ENCODE measurements at regions not wholly inside any gene's neighbourhood (a gene's known extent, or its start where the extent isn't known, plus 50 kb on each side); places are given as distances from the start of the nearest gene placed in this dataset.
"Not testable (repeated sequence)": the region's sequence is repeated elsewhere in the genome, so short reads cannot be mapped to it uniquely, and the experiment has no call there.

DNA sequence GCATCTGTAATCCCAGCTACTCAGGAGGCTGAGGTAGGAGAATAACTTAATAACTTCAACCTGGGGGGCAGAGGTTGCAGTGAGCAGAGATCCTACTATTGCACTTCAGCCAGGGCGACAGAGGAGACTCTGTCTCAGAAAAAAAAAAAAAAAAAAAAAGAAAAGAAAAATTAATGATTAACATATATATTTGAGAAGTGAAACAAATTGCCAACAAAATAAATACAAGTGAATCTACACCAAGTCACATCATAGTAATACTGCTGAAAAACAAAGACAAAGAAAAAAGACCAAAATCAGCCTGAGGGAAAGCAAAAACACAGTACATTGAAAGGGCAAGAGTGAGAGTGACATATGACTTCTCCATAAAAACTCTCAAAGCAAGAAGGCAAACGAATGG is 123.7 kb downstream of the CASP12 start:
- no peak for DNase-seq

DNA sequence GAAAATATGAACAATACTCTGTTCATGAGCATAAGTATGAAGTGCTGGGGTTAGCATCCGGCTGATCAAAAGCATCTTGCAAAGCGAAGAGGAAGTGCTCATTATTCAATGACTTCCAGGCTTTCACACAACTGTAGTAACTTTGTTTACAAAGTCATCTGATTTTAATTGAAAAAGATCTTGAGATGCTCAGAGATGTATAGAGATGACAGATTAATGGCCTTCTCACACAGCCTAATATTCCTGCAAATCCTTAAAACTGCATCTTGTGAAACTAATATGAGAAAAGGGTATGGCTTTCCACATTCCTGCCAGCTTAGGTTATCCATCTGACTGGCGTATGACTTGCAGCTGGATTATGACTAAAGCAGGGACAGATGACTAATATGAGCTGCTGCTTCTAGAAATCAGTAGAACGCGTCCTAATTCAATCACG is 125.4 kb downstream of the CASP12 start:
- DNase-seq, result peak; percentile 7

DNA sequence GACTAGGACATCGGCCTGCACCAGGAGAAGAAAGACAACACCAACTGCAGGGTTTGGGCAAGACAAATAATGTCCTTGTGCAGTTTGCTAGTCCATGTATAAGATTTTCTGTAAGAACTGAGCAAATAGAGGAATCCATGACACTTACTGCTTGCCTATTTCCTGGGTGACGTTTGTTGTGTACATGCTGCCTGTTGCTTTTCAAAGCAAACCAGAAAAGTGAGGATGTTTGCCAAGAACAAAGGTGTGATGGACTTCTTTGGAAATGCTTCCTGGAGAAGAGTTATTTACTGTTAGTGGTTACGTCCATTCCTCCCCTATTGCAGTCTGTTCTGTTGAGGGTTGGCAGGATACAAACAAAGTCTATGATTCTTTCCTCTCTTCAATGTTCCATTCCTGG is 126.5 kb downstream of the CASP12 start:
- DNase-seq, result no peak

DNA sequence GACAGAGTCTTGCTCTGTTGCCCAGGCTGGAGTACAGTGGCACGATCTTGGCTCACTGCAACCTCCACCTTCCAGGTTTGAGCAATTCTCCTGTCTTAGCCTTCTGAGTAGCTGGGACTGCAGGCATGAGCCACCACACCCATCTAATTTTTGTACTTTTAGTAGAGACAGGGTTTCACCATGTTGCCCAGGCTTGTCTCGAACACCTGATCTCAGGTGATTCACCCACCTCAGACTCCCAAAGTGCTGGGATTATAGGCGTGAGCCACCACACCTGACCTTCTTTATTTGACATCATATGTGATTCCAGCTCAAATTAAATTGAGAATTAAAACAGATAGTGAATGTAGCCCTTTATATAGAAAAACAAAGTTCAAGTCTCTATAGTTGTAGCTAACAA is 127.2 kb downstream of the CASP12 start:
- DNase-seq, result not testable (repeated sequence)

DNA sequence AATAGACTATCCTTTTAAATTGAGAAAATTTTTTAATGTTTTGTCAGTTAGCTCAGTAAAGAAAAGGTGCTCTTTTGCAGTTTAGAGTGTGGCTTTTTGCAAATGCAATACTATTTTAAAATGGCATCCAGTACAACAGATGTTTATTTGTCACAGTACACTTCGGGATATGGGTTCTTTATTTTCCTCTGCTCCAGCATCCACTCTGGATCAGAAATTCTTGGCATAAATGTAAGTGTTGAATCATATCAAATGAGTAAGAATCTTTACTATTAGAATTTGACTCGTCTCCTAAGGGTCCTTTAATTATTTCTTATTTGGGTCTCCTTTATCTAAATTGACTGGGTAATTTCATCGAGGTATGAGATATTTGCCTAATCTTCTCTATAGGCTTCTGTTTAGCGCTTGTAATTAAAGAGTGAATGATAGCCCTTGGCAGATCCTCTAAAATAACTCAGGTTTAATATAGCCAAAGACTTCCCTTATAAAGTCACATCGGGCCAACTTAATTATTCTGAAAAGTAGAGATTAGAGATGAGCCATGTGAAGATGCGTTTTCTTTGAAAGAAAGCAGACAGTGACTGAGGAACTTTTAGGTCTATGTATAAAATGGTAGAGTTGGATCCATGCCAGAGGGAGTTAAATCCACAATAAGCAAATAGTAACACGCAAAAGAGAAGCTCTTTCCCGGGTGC is 132.7 kb downstream of the CASP12 start:
- no peak for DNase-seq

DNA sequence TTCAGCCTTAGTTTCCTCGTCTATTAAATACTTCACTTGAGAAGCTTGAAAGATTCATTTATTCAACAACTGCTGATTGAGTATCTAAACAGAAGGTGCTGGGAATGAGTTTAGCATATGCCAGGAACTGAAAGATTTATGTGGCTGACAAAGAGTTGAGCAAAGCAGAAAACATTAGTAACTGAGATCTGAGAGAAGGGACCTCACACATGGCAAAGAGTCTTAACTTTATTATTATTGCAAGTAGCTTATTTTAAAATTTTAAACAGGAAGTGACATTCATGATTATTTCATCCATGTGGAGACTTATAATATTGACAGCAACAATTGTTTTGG is 133.6 kb downstream of the CASP12 start:
- DNase-seq, result no peak

DNA sequence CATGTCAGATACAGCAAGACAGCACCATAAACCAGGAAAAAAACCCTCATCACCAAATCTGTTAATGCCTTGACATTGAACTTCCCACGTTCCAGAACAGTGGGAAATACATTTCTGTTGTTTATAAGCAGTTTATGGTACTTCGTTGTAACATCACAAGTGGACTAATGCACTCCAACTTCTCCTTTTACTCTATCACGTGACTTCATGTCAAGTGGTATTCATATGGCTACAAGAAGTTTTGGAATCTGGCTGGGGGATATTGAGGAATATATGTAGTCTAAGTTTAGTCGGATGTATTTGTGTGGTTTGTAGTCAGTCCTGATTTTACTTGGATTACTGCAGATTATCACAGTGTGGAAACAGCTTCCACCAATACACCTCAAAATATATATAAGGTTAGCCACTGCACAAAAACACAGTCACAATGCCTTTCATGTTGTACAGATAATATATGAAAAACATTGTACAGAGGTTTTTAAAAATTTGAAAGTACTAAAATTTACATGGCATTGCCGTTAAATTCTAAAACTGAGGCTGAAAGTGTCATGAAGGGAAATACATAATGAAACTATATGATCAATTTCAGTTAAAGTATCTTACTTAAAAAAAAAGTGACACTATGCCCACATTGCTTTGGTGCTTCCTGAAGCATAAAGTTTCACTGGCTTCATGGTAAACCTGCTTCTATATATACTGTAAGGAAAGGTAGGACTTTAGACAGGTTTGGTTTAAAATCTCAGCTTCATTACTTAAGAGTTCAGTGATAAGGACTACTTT is 134.1 kb downstream of the CASP12 start:
- no peak for DNase-seq

DNA sequence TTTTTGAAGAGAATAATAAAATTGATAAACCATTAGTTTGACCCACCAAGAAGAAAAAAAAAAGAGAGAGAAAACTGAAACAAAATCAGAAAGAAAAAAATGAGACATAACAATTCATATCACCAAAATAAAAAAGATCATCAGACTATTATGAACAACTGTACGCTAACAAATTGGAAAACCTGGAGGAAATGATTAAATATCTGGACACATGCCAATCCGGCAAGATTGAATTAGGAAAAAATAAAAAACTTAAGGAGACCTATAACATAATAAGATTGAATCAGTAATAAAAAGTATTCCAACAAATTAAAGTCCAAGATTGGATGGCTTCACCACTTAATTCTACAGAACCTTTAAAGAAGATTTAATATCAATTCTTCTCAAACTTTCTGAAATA is 136.7 kb downstream of the CASP12 start:
- DNase-seq, result no peak

DNA sequence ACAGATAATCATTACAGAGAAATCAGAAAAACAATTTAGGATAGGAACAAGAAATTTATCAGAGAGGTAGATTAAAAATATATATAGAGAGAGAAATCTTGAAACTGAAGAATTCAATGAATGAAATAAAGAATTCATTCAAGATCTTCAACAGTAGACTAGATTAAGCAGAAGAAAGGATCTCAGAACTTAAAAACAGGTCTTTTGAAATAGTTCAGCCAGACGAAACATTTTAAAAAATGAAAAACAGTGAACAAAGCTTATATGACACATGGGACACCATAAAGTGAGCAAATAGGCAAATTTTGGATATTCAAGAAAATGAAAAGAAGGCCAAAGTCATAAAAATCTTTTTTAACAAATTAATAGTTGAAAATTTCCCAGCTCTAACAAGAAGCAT is 138.8 kb downstream of the CASP12 start:
- no peak for DNase-seq

DNA sequence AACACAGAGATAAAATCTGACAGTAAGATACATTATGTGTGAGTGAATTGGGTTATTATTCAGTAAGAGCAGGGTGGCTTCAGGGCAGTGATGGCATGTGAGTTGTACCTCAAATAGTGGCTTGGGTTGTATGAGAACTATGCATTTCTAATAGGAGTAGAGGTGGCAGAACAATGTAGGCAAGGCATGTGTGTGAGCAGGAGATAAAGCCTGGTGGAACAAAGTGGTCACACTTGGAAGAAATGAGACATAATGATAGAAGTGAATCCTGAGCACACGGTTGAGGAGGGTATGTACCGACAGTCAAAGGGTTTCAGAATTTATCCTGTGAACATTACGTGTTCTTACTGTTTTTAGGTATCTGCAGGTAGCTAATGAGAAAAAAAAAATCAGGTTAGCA is 159.3 kb downstream of the CASP12 start:
- no peak for DNase-seq

DNA sequence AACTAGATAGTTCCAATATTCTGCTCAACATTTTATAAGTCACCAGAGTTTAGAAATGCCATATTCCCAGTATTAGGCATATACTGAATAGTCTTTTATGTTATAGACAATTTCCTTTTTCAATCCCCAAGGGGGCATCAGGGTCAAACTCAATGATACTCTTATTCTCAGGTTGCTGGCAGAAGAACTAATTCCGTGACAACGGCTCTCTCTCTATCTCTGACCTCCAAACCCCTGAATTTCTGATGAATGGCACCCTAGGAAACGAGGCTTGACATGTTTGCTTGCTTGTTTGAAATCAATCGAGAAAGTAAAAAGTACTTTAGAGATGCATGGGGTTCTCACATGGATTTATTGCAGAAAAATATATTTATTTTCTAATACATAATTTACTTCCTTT is 160.1 kb downstream of the CASP12 start:
- DNase-seq, result no peak

DNA sequence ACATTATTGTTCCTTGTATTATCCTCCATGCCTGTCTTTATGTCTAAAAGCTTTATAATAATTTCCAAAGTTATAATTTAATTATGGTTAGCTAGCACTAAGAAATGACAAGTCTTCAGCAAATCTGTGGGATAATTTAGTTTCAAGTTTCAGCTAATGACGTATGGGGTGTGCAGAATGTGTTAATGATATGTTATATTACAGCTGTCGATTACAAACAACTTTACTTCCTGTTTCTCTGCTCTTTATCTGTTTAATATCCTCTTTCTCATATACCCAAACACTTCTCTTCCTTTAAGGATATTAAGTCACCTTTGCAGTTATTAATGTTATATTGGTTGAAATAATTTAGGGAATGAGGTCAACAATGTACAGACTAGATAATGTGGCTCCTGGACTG is 161.8 kb downstream of the CASP12 start:
- DNase-seq, result no peak

DNA sequence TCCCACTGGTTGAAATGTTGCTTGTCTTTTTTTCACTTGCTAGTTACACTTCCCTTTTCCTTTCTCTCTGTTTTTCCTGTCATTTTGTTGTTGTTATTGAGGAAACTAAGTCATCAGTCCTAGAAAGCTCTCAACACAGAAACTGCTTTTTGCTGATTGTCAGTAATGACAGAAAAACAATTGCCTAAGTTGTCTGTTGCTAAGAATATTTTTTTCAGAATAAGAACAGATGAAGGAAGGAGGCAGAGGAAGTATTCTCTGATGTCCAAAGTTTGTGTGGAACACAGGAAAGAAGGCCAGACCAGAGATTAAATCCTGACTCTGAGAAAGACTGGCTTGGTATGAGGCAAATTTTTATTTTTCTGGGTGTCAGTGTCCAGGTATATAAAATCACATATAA is 163.3 kb downstream of the CASP12 start:
- no peak for DNase-seq

DNA sequence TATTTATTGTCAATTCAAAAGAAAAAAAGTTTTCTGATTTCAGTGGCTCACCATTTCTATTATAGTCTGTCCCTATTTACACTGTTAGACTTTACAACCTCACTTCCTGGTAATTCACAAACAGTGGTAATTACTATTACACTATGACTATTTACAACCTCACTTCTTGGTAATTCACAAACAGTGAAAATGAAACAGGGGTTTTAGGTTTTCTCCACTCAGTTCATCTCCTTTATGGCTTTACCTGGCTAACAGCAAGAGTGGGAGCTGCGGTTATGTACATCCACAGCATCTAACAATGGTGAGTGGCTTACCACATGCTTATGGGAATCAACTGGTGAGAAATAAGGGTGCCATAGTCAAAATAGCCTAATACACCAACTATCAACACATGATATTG is 166.4 kb downstream of the CASP12 start:
- no peak for DNase-seq

DNA sequence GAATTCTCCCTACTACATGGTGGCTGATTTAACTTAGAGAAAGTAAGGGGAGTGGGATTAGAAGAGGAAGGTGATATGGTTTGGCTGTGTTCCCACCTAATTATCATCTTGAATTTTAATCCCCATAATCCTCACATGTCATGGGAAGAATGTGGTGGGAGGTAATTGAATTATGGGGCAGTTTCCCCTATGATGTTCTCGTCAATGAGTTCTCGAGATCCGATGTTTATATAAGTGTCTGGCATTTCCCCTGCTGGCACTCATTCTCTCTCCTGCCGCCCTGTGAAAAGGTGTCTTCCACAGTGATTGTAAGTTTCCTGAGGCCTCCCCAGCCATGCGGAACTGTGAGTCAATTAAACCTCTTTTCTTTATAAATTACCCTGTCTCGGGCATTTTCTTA is 169.3 kb downstream of the CASP12 start:
- no peak for DNase-seq

DNA sequence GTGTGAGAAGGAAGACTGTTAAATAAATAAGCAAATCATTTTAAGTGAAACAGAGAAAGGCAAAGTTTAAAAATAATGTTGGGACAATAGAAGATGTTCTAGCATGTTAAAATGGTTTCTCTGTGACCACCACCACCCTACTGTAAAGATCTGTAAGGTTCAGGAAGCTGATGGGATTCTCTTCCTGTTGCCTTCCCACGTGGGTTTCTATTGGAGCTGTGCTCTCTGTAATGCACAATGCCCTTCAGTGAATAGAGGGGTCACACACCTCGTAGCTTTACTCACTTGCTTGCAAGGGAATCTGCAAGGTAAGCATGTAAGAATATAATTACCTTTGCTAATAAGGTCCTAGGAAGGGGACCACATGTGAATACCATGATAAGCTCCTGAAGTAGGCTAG is 170.5 kb downstream of the CASP12 start:
- no peak for DNase-seq

DNA sequence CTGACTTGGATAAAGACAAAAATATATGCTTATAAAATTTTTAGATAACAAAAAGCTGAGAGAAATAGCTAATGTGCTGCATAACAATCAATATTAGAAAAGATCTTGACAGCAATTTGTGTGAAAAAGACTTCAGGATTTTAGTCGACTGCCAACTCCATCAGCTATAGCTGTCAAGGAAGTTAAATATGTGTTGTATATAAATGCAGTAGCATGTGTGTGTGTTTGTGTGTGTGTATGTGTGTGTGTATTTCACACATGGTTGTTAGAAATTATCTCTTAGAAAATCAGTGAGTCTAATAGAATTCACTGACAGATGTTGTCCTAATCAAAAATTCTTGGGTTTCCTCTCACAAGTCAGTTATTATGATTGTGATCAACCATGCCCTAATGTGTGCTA is 171.2 kb downstream of the CASP12 start:
- DNase-seq, result no peak

DNA sequence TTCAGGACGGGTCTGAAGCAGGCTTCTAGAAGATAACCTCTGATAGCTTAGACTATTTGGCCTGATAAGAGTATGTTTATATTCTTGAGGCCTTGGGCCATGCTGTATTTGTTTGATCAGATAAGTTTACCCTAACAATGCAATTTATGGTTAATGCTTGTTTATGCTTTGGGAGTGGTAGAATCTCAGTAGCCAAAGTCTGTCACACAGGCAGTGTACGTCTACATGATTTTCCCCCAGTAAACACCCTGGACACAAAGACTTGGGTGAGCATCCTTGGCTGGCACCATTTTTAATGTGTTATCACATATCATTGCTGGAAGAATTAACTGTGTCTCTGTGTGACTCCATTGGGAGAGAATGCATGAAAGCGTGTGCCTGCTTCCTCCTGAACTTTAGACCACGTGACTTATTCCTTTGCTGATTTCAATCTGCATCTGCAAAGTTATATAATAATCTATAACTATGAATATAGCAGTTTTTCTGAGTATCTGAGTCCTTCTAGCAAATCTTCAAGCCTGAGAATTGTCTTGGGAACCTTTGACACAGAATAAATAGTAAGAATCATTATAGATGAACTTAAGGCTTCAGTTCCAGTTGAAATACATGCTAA is 172.4 kb downstream of the CASP12 start:
- no peak for DNase-seq

DNA sequence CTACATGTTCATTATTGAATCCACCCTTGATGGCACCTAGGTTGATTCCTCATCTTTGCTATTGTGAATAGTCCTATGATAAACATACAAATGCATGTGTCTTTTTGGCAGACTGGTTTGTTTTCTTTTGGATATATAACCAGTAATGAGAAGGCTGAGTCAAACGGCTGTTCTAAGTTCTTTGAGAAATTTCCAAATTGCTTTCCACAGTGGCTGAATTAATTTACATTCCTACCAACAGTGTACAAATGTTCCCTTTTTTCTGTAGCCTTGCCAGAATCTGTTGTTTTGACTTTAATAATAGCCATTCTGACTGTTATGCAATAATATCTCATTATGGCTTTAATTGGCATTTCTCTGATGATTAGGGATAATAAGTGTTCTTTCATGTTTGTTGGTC is 184.9 kb downstream of the CASP12 start:
- no peak for DNase-seq

DNA sequence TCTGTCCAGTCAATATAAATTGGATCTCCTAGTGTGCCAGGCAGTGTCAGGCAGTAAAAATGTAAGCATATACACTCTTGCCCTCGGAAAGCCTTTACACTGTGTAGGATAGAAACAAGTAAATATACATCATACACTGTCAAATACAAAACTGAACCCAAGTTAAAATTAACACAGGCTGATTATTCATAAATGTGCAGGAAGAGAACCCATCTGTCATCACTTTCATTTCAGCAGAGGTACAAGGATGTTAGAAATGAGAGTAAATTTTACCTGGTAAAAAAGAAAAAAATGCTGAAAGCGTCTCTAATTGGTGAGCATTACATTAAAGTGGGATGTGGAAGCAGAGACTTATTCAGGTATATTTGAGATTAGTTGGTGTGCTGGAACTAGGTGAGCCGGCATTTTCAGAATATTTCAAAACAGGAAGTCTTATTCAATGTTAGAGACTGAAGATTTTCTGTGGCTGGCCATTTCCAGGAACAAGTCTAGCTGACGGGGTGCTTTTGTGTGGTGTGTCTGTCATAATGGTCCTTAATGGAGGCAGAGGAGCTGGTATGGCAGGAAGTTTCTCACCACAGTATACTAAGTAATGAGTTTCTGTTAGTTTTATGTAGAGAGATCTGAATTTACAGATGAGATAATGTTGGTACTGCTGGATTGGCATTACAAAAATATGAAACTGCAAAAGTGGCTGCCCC is 192.6 kb downstream of the CASP12 start:
- DNase-seq, result no peak

DNA sequence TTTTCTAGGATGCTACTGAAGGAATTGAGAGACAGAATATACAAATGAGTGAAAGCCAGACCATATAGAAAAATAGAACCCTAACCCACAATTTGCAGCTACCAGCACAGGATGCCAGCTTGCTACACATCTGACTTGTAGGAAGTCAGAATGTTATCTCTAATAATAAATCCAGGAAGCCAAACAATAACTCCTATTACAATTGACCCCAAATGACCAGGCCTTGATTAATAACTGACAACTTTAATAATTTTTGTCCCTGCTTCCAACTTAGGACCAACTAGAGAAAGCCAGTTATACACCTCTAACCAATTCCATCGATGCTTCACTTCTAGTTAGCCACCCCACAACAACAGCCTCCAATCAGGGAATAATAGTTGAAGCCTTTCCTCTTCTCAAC is 193.4 kb downstream of the CASP12 start:
- DNase-seq, result no peak

DNA sequence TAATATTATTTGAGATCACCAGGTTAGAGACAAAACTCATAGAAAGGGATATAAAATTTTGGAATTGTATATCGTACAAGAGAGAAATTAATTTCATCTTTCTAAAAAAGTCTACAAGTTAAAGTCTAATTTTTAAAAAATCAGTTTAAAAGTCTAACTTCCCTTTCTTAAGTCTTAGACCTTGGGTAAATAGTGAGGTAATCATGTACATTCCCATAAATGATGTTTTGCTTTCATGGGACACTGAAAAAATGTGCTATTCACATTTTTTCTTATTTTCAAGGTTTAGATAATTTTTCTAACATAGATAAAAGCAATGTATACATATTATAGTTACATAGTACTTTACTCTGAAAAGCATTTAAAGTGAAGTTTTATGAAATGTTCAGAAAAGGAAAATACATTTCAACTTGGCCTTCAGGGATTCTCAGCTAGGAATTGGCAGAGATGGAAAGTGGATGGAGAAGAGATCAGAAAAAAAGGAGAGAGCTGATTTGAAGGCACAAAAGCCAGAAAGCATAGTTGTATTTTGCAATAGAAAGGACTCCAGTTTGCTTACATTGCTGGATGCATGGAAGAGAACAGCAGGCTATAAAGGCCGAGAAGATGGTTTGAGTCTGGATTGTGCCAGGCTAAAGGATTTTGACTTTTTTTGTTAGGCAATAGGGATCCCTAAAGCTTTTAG is 194.0 kb downstream of the CASP12 start:
- no peak for DNase-seq

DNA sequence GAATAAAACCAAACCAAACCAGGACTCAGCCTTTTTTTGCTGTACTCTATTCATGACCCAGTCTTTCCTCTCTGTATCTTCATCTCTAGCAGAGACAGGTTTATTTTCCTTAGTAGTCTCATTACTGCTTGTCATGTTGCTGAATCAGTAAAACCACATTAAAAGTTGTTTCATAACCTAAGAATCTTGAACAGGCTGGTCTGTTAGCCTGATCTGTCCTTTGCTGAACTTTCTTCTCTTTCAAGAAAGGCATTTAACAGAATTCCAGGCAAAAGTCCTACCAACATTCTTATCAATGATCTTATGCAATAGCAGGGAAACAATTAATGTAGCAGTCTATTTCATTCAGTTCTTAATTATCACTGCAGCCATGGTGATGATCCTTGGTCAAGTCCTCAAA is 197.7 kb downstream of the CASP12 start:
- no peak for DNase-seq

Data from 8988T (cell line).